ENCODE measurements at regions not wholly inside any gene's neighbourhood (a gene's known extent, or its start where the extent isn't known, plus 50 kb on each side); places are given as distances from the start of the nearest gene placed in this dataset.

GRCh38 chr4:67104145-67104544 lies 441.2 kb downstream of the CENPC start:
- DNase-seq (ENCODE audit: low read depth) (no peak), FAIRE-seq (no peak)
- Mint-ChIP-seq H3K4me1 (ENCODE audit: low read depth, unreplicated experiment) (no peaks in the 10 kb centered on the region), H3K27me3 (ENCODE audit: low read depth, unreplicated experiment) (no peaks in the 10 kb centered on the region), H3K4me3 (ENCODE audit: unreplicated experiment) (no peak overlapping the region), H3K36me3 (ENCODE audit: low read depth, unreplicated experiment) (no peaks in the 10 kb centered on the region), H3K27ac (ENCODE audit: unreplicated experiment) (no peak overlapping the region), H3K9me3 (ENCODE audit: unreplicated experiment) (no peaks in the 10 kb centered on the region)
- H4K20me1 ChIP-seq (ENCODE audit: insufficient read depth, low read length) = no peaks in the 10 kb centered on the region
- H3K4me2 ChIP-seq (ENCODE audit: low read length) = no peak overlapping the region
- TF ChIP-seq, protein P1, sequence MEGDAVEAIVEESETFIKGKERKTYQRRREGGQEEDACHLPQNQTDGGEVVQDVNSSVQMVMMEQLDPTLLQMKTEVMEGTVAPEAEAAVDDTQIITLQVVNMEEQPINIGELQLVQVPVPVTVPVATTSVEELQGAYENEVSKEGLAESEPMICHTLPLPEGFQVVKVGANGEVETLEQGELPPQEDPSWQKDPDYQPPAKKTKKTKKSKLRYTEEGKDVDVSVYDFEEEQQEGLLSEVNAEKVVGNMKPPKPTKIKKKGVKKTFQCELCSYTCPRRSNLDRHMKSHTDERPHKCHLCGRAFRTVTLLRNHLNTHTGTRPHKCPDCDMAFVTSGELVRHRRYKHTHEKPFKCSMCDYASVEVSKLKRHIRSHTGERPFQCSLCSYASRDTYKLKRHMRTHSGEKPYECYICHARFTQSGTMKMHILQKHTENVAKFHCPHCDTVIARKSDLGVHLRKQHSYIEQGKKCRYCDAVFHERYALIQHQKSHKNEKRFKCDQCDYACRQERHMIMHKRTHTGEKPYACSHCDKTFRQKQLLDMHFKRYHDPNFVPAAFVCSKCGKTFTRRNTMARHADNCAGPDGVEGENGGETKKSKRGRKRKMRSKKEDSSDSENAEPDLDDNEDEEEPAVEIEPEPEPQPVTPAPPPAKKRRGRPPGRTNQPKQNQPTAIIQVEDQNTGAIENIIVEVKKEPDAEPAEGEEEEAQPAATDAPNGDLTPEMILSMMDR (IDR thresholded peaks at IDR 0.05; ENCODE audit: insufficient read depth, low read depth, low read length) = no peak
- TF ChIP-seq EZH2 (IDR thresholded peaks at IDR 0.05; ENCODE audit: insufficient read depth, low read length) = no peak
- H3K36me3 ChIP-seq (ENCODE audit: insufficient read depth, low read length) = no peaks in the 10 kb centered on the region
- no peak overlapping the region for H3K27ac ChIP-seq (ENCODE audit: low read depth, low read length)
- no peak overlapping the region for H2AFZ ChIP-seq (ENCODE audit: low read depth, low read length)
- no peaks in the 10 kb centered on the region for H3K27me3 ChIP-seq (ENCODE audit: insufficient read depth, low read length)
- no peak overlapping the region for H3K9ac ChIP-seq (ENCODE audit: low read length)
- H3K79me2 ChIP-seq (ENCODE audit: insufficient read depth, low read length) = no peaks in the 10 kb centered on the region
- H3K4me3 ChIP-seq (ENCODE audit: insufficient read depth, low read depth, low read length) = no peak overlapping the region
- H3K4me1 ChIP-seq (ENCODE audit: insufficient read depth, low read length) = no peaks in the 10 kb centered on the region
- no peaks in the 10 kb centered on the region for H3K9me3 ChIP-seq (ENCODE audit: insufficient read depth, low read depth, low read length)

DNA sequence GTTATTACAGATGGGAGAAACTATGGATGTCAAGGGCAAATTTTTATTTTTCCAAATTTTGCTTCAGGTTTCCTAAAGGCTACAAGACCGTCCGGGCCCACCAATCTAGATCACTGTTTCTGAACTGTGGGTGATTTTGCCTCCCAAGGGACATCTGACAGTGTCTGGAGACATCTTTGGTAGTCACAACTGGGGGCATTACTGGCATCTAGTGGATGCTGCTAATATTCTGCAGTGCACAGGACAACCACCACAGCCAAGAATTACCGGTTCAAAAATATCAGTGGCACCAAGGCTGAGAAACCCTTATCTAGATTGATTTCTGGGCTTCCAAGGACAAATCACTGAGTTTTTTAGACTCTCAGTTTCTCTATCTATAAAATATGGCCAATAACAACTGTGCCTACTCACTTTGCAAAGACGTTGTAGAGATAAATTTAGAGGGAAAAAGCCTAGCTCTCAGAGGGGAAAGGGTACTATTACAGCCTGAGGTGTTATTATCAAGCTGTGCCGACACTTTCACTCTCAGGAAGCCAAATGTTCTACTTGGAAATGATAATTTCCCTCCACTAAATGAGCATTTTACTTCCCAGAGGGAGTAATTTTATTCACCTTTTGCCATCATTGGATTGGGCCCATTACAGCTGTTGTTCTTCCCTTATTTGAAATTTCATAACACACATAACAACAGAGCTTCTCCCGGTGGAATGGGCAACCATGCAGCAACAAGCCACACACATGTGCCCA lies 442.1 kb downstream of the CENPC start:
- no peak overlapping the region for H3K9ac ChIP-seq (ENCODE audit: low read length)
- no peak for TF ChIP-seq EZH2 (IDR thresholded peaks at IDR 0.05; ENCODE audit: insufficient read depth, low read length)
- TF ChIP-seq, protein P1 (IDR thresholded peaks at IDR 0.05; ENCODE audit: insufficient read depth, low read depth, low read length) = no peak
- Mint-ChIP-seq H3K27me3 (ENCODE audit: low read depth, unreplicated experiment) (no peaks in the 10 kb centered on the region), H3K4me1 (ENCODE audit: low read depth, unreplicated experiment) (no peaks in the 10 kb centered on the region), H3K9me3 (ENCODE audit: unreplicated experiment) (no peaks in the 10 kb centered on the region), H3K36me3 (ENCODE audit: low read depth, unreplicated experiment) (no peaks in the 10 kb centered on the region), H3K4me3 (ENCODE audit: unreplicated experiment) (no peak overlapping the region), H3K27ac (ENCODE audit: unreplicated experiment) (no peak overlapping the region)
- no peaks in the 10 kb centered on the region for H3K27me3 ChIP-seq (ENCODE audit: insufficient read depth, low read length)
- no peak overlapping the region for H3K27ac ChIP-seq (ENCODE audit: low read depth, low read length)
- no peak overlapping the region for H3K4me2 ChIP-seq (ENCODE audit: low read length)
- no peaks in the 10 kb centered on the region for H3K36me3 ChIP-seq (ENCODE audit: insufficient read depth, low read length)
- FAIRE-seq = no peak
- H4K20me1 ChIP-seq (ENCODE audit: insufficient read depth, low read length) = no peaks in the 10 kb centered on the region
- no peak overlapping the region for H2AFZ ChIP-seq (ENCODE audit: low read depth, low read length)
- H3K4me3 ChIP-seq (ENCODE audit: insufficient read depth, low read depth, low read length) = no peak overlapping the region
- DNase-seq (ENCODE audit: low read depth) = no peak
- no peaks in the 10 kb centered on the region for H3K4me1 ChIP-seq (ENCODE audit: insufficient read depth, low read length)
- no peaks in the 10 kb centered on the region for H3K79me2 ChIP-seq (ENCODE audit: insufficient read depth, low read length)
- no peaks in the 10 kb centered on the region for H3K9me3 ChIP-seq (ENCODE audit: insufficient read depth, low read depth, low read length)

GRCh38 chr4:67101612-67102011 lies 443.7 kb downstream of the CENPC start:
- no peak overlapping the region for H3K27ac ChIP-seq (ENCODE audit: low read depth, low read length)

More at GRCh38 chr4:67101612-67102011, 443.7 kb downstream of the CENPC start:
- Histone ChIP-seq H3K4me3 (ENCODE audit: insufficient read depth, low read depth, low read length) (no peak overlapping the region), H3K9me3 (ENCODE audit: insufficient read depth, low read depth, low read length) (no peaks in the 10 kb centered on the region), H3K79me2 (ENCODE audit: insufficient read depth, low read length) (no peaks in the 10 kb centered on the region), H3K4me1 (ENCODE audit: insufficient read depth, low read length) (no peaks in the 10 kb centered on the region), H4K20me1 (ENCODE audit: insufficient read depth, low read length) (no peaks in the 10 kb centered on the region), H3K9ac (ENCODE audit: low read length) (no peak overlapping the region), H3K36me3 (ENCODE audit: insufficient read depth, low read length) (no peaks in the 10 kb centered on the region), H2AFZ (ENCODE audit: low read depth, low read length) (no peak overlapping the region), H3K4me2 (ENCODE audit: low read length) (no peak overlapping the region), H3K27me3 (ENCODE audit: insufficient read depth, low read length) (no peaks in the 10 kb centered on the region)
- Mint-ChIP-seq H3K9me3 (ENCODE audit: unreplicated experiment) (no peaks in the 10 kb centered on the region), H3K27ac (ENCODE audit: unreplicated experiment) (no peak overlapping the region), H3K36me3 (ENCODE audit: low read depth, unreplicated experiment) (no peaks in the 10 kb centered on the region), H3K4me1 (ENCODE audit: low read depth, unreplicated experiment) (no peaks in the 10 kb centered on the region), H3K4me3 (ENCODE audit: unreplicated experiment) (no peak overlapping the region), H3K27me3 (ENCODE audit: low read depth, unreplicated experiment) (no peaks in the 10 kb centered on the region)
- TF ChIP-seq, protein P1 (IDR thresholded peaks at IDR 0.05; ENCODE audit: insufficient read depth, low read depth, low read length) = no peak
- no peak for TF ChIP-seq EZH2 (IDR thresholded peaks at IDR 0.05; ENCODE audit: insufficient read depth, low read length)
- DNase-seq (ENCODE audit: low read depth) (no peak), FAIRE-seq (no peak)

Measured in astrocyte (in vitro differentiated cells and primary cell).